ENCODE measurements at regions not wholly inside any gene's neighbourhood (a gene's known extent, or its start where the extent isn't known, plus 50 kb on each side); places are given as distances from the start of the nearest gene placed in this dataset.

GRCh38 chr3:118533676-118534075 lies 501.0 kb downstream of the IGSF11 start:
- no peak for TF ChIP-seq POLR2A (IDR thresholded peaks at IDR 0.05)
- TF ChIP-seq CTCF (IDR thresholded peaks at IDR 0.05 in 4 of 5, conservative IDR thresholded peaks at IDR 0.05 in 1 of 5): no peak

Data from gastrocnemius medialis (tissue), 4 donors.